WTC11 (cell line): ENCODE measurements at regions not wholly inside any gene's neighbourhood (a gene's known extent, or its start where the extent isn't known, plus 50 kb on each side); places are given as distances from the start of the nearest gene placed in this dataset.

ENCODE experiments used
- ATAC-seq: fragments of 200-7000 bp; cut with Tn5 transposase; 2 replicates; pipeline ENCODE4 v1.10.0; 2021; ENCODE audit warnings: mild to moderate bottlenecking, moderate library complexity
- CTCF ChIA-PET: fragments of 300-600 bp; sonication (Branson Sonifier 250); formaldehyde crosslinking; loops from one replicate; lab custom pipeline; 2021; ENCODE audit warnings: antibody characterized with exemption; lab: Charles Lee
- POLR2A ChIA-PET: fragments of 350-600 bp; sonication (Branson Sonifier 250); formaldehyde crosslinking; loops from one replicate; lab custom pipeline; 2021; ENCODE audit warnings: antibody characterized with exemption; lab: Charles Lee
- DNase-seq: peaks from one replicate; pipeline ENCODE4 v3.0.0; 2021; ENCODE audit warnings: low spot score
- H3K27ac Mint-ChIP-seq: 2 replicates; pipeline ENCODE4 v1.8.0; 2021; ENCODE audit warnings: mixed read lengths
- H3K27me3 Mint-ChIP-seq: 2 replicates; pipeline ENCODE4 v1.8.0; 2021; ENCODE audit warnings: low read depth, mild to moderate bottlenecking, moderate library complexity, mixed read lengths
- H3K36me3 Mint-ChIP-seq: 2 replicates; pipeline ENCODE4 v1.8.0; 2021; ENCODE audit warnings: mixed read lengths
- H3K4me1 Mint-ChIP-seq: 2 replicates; pipeline ENCODE4 v1.8.0; 2022; ENCODE audit warnings: mixed read lengths
- H3K4me3 Mint-ChIP-seq: 2 replicates; pipeline ENCODE4 v1.8.0; 2021; ENCODE audit warnings: mild to moderate bottlenecking, moderate library complexity, mixed read lengths
- H3K9me3 Mint-ChIP-seq: 2 replicates; pipeline ENCODE4 v1.8.0; 2021; ENCODE audit warnings: mixed read lengths
- CREB1 ChIP-seq: sonication (generic); formaldehyde crosslinking; IDR thresholded peaks from 2 replicates; pipeline ENCODE4 v1.8.0; 2023; ENCODE audit warnings: mild to moderate bottlenecking, missing genetic modification reagents
- FOXK1 ChIP-seq: sonication (generic); formaldehyde crosslinking; IDR thresholded peaks from 2 replicates; pipeline ENCODE4 v1.8.0; 2022; ENCODE audit warnings: mild to moderate bottlenecking, moderate library complexity, missing genetic modification reagents
- GRHL2 ChIP-seq: fragments of 250-450 bp; sonication (Bioruptor Pico); IDR thresholded peaks from 2 replicates; pipeline ENCODE4 v1.8.0; 2022; ENCODE audit warnings: mild to moderate bottlenecking, moderate library complexity; ENCODE audit not compliant: insufficient replicate concordance, severe bottlenecking
- IRF2 ChIP-seq: sonication (generic); formaldehyde crosslinking; IDR thresholded peaks from 2 replicates; pipeline ENCODE4 v1.8.0; 2022; ENCODE audit warnings: low read depth, missing genetic modification reagents, borderline replicate concordance
- NR2C2 ChIP-seq: sonication (generic); formaldehyde crosslinking; IDR thresholded peaks from 2 replicates; pipeline ENCODE4 v1.8.0; 2022; ENCODE audit warnings: mild to moderate bottlenecking, missing genetic modification reagents
- RELA ChIP-seq: sonication (generic); formaldehyde crosslinking; IDR thresholded peaks from 2 replicates; pipeline ENCODE4 v1.8.1; 2022; ENCODE audit warnings: missing genetic modification reagents, mild to moderate bottlenecking, borderline replicate concordance
- TCF7 ChIP-seq: sonication (generic); formaldehyde crosslinking; IDR thresholded peaks from 2 replicates; pipeline ENCODE4 v1.8.0; 2022; ENCODE audit warnings: mild to moderate bottlenecking, low read depth, missing genetic modification reagents, moderate library complexity
- ZNF138 ChIP-seq: sonication (generic); formaldehyde crosslinking; conservative IDR thresholded peaks from 2 replicates; pipeline ENCODE4 v1.8.1; 2022; ENCODE audit warnings: mild to moderate bottlenecking, moderate library complexity, missing genetic modification reagents
- ZNF263 ChIP-seq: sonication (generic); formaldehyde crosslinking; IDR thresholded peaks from 2 replicates; pipeline ENCODE4 v1.8.1; 2022; ENCODE audit warnings: low read depth, mild to moderate bottlenecking, moderate library complexity, missing genetic modification reagents
- ZNF396 ChIP-seq: fragments of 250-450 bp; sonication (Bioruptor Pico); IDR thresholded peaks from 2 replicates; pipeline ENCODE4 v1.8.0; 2021; ENCODE audit warnings: mild to moderate bottlenecking, moderate library complexity, borderline replicate concordance
- ZNF423 ChIP-seq: fragments of 250-450 bp; sonication (Bioruptor Pico); IDR thresholded peaks from 2 replicates; pipeline ENCODE4 v2.1.2; 2022; ENCODE audit warnings: mild to moderate bottlenecking, moderate library complexity
- TF ChIP-seq, protein P1 (sequence below): sonication (generic); formaldehyde crosslinking; IDR thresholded peaks from 2 replicates; pipeline ENCODE4 v1.8.1; 2023; ENCODE audit warnings: mild to moderate bottlenecking, moderate library complexity, missing genetic modification reagents
- TF ChIP-seq, protein P2 (sequence below): fragments of 250-450 bp; sonication (Bioruptor Pico); IDR thresholded peaks from 2 replicates; pipeline ENCODE4 v1.8.0; 2021; ENCODE audit warnings: mild to moderate bottlenecking
- TF ChIP-seq, protein P3 (sequence below): sonication (generic); formaldehyde crosslinking; IDR thresholded peaks from 2 replicates; pipeline ENCODE4 v1.8.1; 2023; ENCODE audit warnings: mild to moderate bottlenecking, missing genetic modification reagents, moderate library complexity
- TF ChIP-seq, protein P4 (sequence below): sonication (generic); formaldehyde crosslinking; IDR thresholded peaks from 2 replicates; pipeline ENCODE4 v1.8.0; 2022; ENCODE audit warnings: mild to moderate bottlenecking, missing genetic modification reagents
- TF ChIP-seq, protein P5 (sequence below): fragments of 250-450 bp; sonication (Bioruptor Pico); IDR thresholded peaks from 2 replicates; pipeline ENCODE4 v1.9.0; 2021; ENCODE audit warnings: mild to moderate bottlenecking

DNA sequence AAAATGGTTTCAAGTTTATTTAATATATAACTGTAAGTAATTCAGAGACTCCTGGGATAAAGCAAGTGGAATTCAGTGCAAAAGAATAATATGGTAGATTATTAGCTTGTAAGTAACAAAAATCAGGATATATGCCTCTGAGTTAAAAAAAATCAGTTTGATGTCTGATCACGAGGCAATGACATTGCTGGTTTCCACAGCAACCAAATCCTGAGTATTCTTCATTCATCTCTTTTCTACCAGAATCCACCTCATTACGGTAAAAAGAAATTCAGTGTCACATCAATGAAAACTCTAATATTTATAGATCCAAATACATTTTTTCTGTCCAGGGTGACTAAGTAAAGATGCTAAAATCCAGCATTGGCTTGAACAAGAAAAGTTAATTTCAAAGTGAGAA lies 642.3 kb upstream of the TMPRSS15 start (continued):
- TF ChIP-seq, protein P1, sequence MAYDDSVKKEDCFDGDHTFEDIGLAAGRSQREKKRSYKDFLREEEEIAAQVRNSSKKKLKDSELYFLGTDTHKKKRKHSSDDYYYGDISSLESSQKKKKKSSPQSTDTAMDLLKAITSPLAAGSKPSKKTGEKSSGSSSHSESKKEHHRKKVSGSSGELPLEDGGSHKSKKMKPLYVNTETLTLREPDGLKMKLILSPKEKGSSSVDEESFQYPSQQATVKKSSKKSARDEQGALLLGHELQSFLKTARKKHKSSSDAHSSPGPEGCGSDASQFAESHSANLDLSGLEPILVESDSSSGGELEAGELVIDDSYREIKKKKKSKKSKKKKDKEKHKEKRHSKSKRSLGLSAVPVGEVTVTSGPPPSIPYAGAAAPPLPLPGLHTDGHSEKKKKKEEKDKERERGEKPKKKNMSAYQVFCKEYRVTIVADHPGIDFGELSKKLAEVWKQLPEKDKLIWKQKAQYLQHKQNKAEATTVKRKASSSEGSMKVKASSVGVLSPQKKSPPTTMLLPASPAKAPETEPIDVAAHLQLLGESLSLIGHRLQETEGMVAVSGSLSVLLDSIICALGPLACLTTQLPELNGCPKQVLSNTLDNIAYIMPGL (CRISPR knock-in tag) = no peak
- TF ChIP-seq ZNF138 = no peak
- TF ChIP-seq RELA (CRISPR knock-in tag) = no peak
- TF ChIP-seq FOXK1 (CRISPR knock-in tag) = no peak

DNA sequence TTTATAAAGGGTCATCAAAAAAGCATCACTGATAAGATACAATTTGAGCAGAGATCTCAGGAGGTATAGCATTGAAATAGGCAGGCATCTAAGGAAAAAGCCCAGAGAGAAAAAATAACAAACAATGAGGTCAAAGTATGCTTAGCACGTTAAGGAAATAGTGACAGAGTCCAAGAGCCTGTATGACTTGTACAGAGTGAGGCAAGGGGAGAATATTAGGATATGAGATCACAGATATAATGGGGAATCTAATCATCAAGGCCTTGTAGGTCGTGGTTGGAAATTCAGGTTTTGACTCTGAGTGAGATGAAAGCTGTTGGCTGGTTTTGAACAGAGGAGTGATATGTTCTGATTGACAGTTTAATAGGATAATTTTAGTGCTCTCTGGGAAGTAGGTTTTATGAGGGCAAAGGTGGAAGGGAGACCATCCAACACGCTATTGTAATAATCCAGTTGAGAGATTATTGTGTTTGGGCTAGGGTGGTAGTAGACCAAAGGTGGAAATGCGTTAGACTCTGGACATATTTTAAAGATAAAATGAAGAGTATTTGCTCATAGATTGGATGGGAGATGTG lies 644.6 kb upstream of the TMPRSS15 start:
- TF ChIP-seq NR2C2 (CRISPR knock-in tag) (no peak), IRF2 (CRISPR knock-in tag) (no peak)
- TF ChIP-seq, protein P2, sequence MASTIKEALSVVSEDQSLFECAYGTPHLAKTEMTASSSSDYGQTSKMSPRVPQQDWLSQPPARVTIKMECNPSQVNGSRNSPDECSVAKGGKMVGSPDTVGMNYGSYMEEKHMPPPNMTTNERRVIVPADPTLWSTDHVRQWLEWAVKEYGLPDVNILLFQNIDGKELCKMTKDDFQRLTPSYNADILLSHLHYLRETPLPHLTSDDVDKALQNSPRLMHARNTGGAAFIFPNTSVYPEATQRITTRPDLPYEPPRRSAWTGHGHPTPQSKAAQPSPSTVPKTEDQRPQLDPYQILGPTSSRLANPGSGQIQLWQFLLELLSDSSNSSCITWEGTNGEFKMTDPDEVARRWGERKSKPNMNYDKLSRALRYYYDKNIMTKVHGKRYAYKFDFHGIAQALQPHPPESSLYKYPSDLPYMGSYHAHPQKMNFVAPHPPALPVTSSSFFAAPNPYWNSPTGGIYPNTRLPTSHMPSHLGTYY = no peak
- DNase-seq = no peak
- Mint-ChIP-seq H3K36me3 (peaks cover 3% of the 10 kb centered on the region), H3K4me1 (peaks cover 3% of the 10 kb centered on the region; the same call in 1 of the 2 replicates), H3K4me3 (no peak overlapping the region), H3K27ac (no peak overlapping the region), H3K9me3 (peaks cover 22% of the 10 kb centered on the region), H3K27me3 (no peaks in the 10 kb centered on the region)
- ChIA-PET CTCF (no interaction called here), POLR2A (no interaction called here)
- no peak for ATAC-seq

DNA sequence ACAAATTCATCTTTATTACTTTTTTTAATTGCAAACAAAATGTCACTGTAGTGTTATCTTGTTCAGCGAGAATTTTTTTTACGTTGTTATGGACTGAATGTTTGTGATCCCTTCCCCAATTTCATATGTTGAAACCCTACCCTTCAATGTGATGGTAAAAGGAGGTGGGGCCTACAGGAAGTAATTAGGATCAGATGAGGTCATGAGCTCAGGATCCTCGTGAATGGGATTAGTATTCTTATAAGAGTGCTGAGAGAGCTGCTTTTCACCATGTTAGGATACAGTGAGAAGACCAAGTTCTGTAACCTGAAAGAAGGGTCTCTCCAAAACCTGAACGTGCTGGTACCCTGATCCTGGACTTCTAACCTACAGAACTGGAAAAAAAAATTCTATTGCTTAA lies 646.0 kb upstream of the TMPRSS15 start:
- H3K36me3 Mint-ChIP-seq = peaks cover 5% of the 10 kb centered on the region

DNA sequence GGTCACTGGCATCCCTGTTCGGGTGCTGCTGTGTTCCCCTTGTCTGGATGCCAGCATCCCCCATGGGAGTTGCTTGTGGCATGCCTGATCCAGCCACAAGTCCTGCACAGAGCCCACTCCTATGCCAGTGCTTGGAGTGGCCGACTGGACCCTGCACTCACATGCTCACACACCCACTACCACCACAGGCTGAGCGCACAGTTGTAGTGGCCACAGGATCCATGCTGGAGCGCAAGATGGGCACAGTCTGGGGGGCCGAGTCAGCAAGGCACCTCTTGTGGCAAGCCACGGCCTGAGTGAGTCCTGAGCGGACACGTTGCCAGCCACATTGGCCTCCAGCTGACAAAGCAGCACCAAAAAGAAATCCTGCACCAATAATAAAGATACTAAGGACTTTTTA lies 661.6 kb upstream of the TMPRSS15 start:
- CTCF ChIA-PET = no interaction called here
- Mint-ChIP-seq H3K36me3 (no peaks in the 10 kb centered on the region), H3K4me1 (no peaks in the 10 kb centered on the region), H3K9me3 (no peaks in the 10 kb centered on the region), H3K4me3 (no peak overlapping the region), H3K27me3 (no peaks in the 10 kb centered on the region), H3K27ac (no peak overlapping the region)
- ATAC-seq (no peak), DNase-seq (no peak)
- POLR2A ChIA-PET = no interaction called here
- TF ChIP-seq ZNF138 = no peak
- TF ChIP-seq ZNF396 (CRISPR knock-in tag) = no peak
- no peak for TF ChIP-seq ZNF423 (CRISPR knock-in tag)
- TF ChIP-seq, protein P3, sequence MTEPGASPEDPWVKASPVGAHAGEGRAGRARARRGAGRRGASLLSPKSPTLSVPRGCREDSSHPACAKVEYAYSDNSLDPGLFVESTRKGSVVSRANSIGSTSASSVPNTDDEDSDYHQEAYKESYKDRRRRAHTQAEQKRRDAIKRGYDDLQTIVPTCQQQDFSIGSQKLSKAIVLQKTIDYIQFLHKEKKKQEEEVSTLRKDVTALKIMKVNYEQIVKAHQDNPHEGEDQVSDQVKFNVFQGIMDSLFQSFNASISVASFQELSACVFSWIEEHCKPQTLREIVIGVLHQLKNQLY (CRISPR knock-in tag) = no peak

More for the DNA sequence above, 646.0 kb upstream of the TMPRSS15 start:
- Mint-ChIP-seq H3K4me1 (peaks cover 3% of the 10 kb centered on the region; the same call in 1 of the 2 replicates), H3K27me3 (no peaks in the 10 kb centered on the region)
- TF ChIP-seq, protein P4, sequence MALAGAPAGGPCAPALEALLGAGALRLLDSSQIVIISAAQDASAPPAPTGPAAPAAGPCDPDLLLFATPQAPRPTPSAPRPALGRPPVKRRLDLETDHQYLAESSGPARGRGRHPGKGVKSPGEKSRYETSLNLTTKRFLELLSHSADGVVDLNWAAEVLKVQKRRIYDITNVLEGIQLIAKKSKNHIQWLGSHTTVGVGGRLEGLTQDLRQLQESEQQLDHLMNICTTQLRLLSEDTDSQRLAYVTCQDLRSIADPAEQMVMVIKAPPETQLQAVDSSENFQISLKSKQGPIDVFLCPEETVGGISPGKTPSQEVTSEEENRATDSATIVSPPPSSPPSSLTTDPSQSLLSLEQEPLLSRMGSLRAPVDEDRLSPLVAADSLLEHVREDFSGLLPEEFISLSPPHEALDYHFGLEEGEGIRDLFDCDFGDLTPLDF = no peak
- TF ChIP-seq GRHL2 (CRISPR knock-in tag) = no peak
- TF ChIP-seq, protein P5, sequence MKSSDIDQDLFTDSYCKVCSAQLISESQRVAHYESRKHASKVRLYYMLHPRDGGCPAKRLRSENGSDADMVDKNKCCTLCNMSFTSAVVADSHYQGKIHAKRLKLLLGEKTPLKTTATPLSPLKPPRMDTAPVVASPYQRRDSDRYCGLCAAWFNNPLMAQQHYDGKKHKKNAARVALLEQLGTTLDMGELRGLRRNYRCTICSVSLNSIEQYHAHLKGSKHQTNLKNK (CRISPR knock-in tag) = no peak
- no peak for TF ChIP-seq ZNF263 (CRISPR knock-in tag)
- no peak for TF ChIP-seq TCF7 (CRISPR knock-in tag)
- no peak for TF ChIP-seq CREB1
- TF ChIP-seq, all 79 proteins: peak for 0
- no peak for DNase-seq
- ChIA-PET POLR2A (no interaction called here), CTCF (no interaction called here)
- no peak for ATAC-seq
- Mint-ChIP-seq H3K9me3 (peaks cover 24% of the 10 kb centered on the region), H3K27ac (no peak overlapping the region), H3K4me3 (no peak overlapping the region)
